MCF 10A (cell line): ENCODE measurements at regions not wholly inside any gene's neighbourhood (a gene's known extent, or its start where the extent isn't known, plus 50 kb on each side); places are given as distances from the start of the nearest gene placed in this dataset.
A peak's percentile ranks its signal among the peaks of the same experiment; 100 is the strongest.

Source experiments
- BruUV-seq: library from RNA; stranded (reverse); fragments of 400-500 nt; replicated peaks from 2 replicates; lab custom pipeline; 2021; lab: Mats Ljungman, UMichigan
- CTCF ChIA-PET: fragments of 300-600 bp; sonication (Branson Sonifier 250); formaldehyde crosslinking; extraction: SDS; loops from one replicate; lab custom pipeline; 2021; ENCODE audit warnings: antibody characterized with exemption, inconsistent platforms; lab: Yijun Ruan, JAX
- POLR2A ChIA-PET: fragments of 300-600, 350-650 bp; sonication (Branson Sonifier 250); formaldehyde crosslinking; extraction: SDS; loops from one replicate; lab custom pipeline; 2020; ENCODE audit warnings: antibody characterized with exemption, inconsistent platforms; lab: Yijun Ruan, JAX
- DNase-seq: peaks from one replicate; pipeline ENCODE4 v3.0.0-alpha.2; 2018; ENCODE audit not compliant: unreplicated experiment
- H3K27ac Mint-ChIP-seq: one replicate; pipeline ENCODE4 v1.8.0; 2022; ENCODE audit warnings: mild to moderate bottlenecking, low read depth, mixed read lengths; ENCODE audit not compliant: unreplicated experiment
- H3K27me3 Mint-ChIP-seq: one replicate; pipeline ENCODE4 v1.8.0; 2022; ENCODE audit warnings: mixed read lengths; ENCODE audit not compliant: insufficient read depth, unreplicated experiment
- H3K36me3 Mint-ChIP-seq: one replicate; pipeline ENCODE4 v1.8.0; 2022; ENCODE audit warnings: mild to moderate bottlenecking, moderate library complexity, mixed read lengths; ENCODE audit not compliant: insufficient read depth, unreplicated experiment
- H3K4me1 Mint-ChIP-seq: one replicate; pipeline ENCODE4 v1.8.0; 2022; ENCODE audit warnings: mixed read lengths; ENCODE audit not compliant: insufficient read depth, unreplicated experiment
- H3K4me3 Mint-ChIP-seq: one replicate; pipeline ENCODE4 v1.8.0; 2022; ENCODE audit warnings: mild to moderate bottlenecking, moderate library complexity, mixed read lengths; ENCODE audit not compliant: unreplicated experiment
- H3K9me3 Mint-ChIP-seq: one replicate; pipeline ENCODE4 v1.8.0; 2022; ENCODE audit warnings: mixed read lengths; ENCODE audit not compliant: unreplicated experiment
- CTCF ChIP-seq: fragments of 200-600 bp; IDR thresholded peaks from one replicate; pipeline ENCODE4 v1.8.0; 2022; ENCODE audit warnings: antibody characterized with exemption, mild to moderate bottlenecking; ENCODE audit not compliant: unreplicated experiment
- intact Hi-C: fragments of 100-400 bp; cut with micrococcal nuclease; formaldehyde crosslinking; loops from 2 replicates; pipeline ENCODE4 v1.14.1; 2022

GRCh38 chr3:171967137-171967783 lies 72.1 kb upstream of the FNDC3B start:
- no TSS peak for BruUV-seq
- H3K4me1 Mint-ChIP-seq, result peaks cover 16% of the 10 kb centered on the region
- H3K9me3 Mint-ChIP-seq, result no peaks in the 10 kb centered on the region
- intact Hi-C loops, result no loop called here
- TF ChIP-seq CTCF, result no peak
- no peak overlapping the region for H3K4me3 Mint-ChIP-seq
- peak overlapping the region; percentile 40 for H3K27ac Mint-ChIP-seq
- no peaks in the 10 kb centered on the region for H3K27me3 Mint-ChIP-seq
- POLR2A ChIA-PET, result interaction anchor here (1.0 kb wide), 1 partner anchor 20 kb away, joined by 3 read pairs; no protein-coding TSS in a partner anchor
- CTCF ChIA-PET, result no interaction called here
- DNase-seq, result peak; percentile 89
- peaks cover 4% of the 10 kb centered on the region for H3K36me3 Mint-ChIP-seq

GRCh38 chr3:171967932-171968678 lies 71.3 kb upstream of the FNDC3B start:
- H3K36me3 Mint-ChIP-seq, result peaks cover 4% of the 10 kb centered on the region
- ChIA-PET POLR2A (interaction anchor here (0.6 to 0.8 kb wide), 2 partner anchors 12 to 73 kb away, joined by 3 read pairs; no protein-coding TSS in a partner anchor), CTCF (interaction anchor here (0.8 to 0.9 kb wide), 2 partner anchors 9 to 16 kb away, joined by 3 read pairs; no protein-coding TSS in a partner anchor)
- intact Hi-C loops, result no loop called here
- H3K27ac Mint-ChIP-seq, result peak overlapping the region; percentile 40
- H3K9me3 Mint-ChIP-seq, result no peaks in the 10 kb centered on the region
- no peak for DNase-seq
- TF ChIP-seq CTCF, result no peak
- BruUV-seq, result no TSS peak
- H3K4me3 Mint-ChIP-seq, result no peak overlapping the region
- H3K4me1 Mint-ChIP-seq, result peaks cover 16% of the 10 kb centered on the region
- no peaks in the 10 kb centered on the region for H3K27me3 Mint-ChIP-seq

GRCh38 chr3:171970301-171970788 lies 69.0 kb upstream of the FNDC3B start:
- no peaks in the 10 kb centered on the region for H3K27me3 Mint-ChIP-seq
- H3K4me3 Mint-ChIP-seq, result no peak overlapping the region
- no peak for TF ChIP-seq CTCF
- intact Hi-C loops, result no loop called here
- CTCF ChIA-PET, result no interaction called here
- H3K36me3 Mint-ChIP-seq, result peaks cover 4% of the 10 kb centered on the region
- POLR2A ChIA-PET, result interaction anchor here (0.7 kb wide), 1 partner anchor 495 kb away, joined by 3 read pairs; no protein-coding TSS in a partner anchor
- H3K4me1 Mint-ChIP-seq, result peaks cover 16% of the 10 kb centered on the region
- H3K9me3 Mint-ChIP-seq, result no peaks in the 10 kb centered on the region
- BruUV-seq, result no TSS peak
- no peak for DNase-seq
- H3K27ac Mint-ChIP-seq, result no peak overlapping the region

GRCh38 chr3:171971919-171972514 lies 67.4 kb upstream of the FNDC3B start:
- ChIA-PET POLR2A (no interaction called here), CTCF (interaction anchor here (0.8 kb wide), 1 partner anchor 116 kb away, joined by 3 read pairs; no protein-coding TSS in a partner anchor)
- Mint-ChIP-seq H3K36me3 (peaks cover 4% of the 10 kb centered on the region), H3K9me3 (no peaks in the 10 kb centered on the region), H3K27ac (no peak overlapping the region), H3K4me1 (peaks cover 10% of the 10 kb centered on the region), H3K27me3 (no peaks in the 10 kb centered on the region), H3K4me3 (no peak overlapping the region)
- BruUV-seq, result no TSS peak
- no peak for DNase-seq
- intact Hi-C loops, result no loop called here
- TF ChIP-seq CTCF, result no peak
